CD4-positive, alpha-beta T cell (primary cell): ENCODE measurements at regions not wholly inside any gene's neighbourhood (a gene's known extent, or its start where the extent isn't known, plus 50 kb on each side); places are given as distances from the start of the nearest gene placed in this dataset.

Source experiments
- ATAC-seq: fragments of 200-7000 bp; cut with Tn5 transposase; one replicate; pipeline ENCODE4 v1.10.0; 2022; ENCODE audit warnings: mild to moderate bottlenecking; ENCODE audit not compliant: poor library complexity
- CTCF ChIA-PET: fragments of 350-600 bp; sonication (Branson Sonifier 250); formaldehyde crosslinking; loops from one replicate; lab custom pipeline; 2021; ENCODE audit warnings: antibody characterized with exemption, inconsistent platforms; lab: Charles Lee
- POLR2A ChIA-PET: fragments of 350-600 bp; sonication (Branson Sonifier 250); formaldehyde crosslinking; loops from one replicate; lab custom pipeline; 2021; ENCODE audit warnings: antibody characterized with exemption, inconsistent platforms; lab: Charles Lee
- DNase-seq, 14 experiments: peaks; one replicate each; pipeline ENCODE4 v3.0.0-alpha.2; 2013 to 2020; ENCODE audit warnings: mixed read lengths in 2 of 14
- H3K27ac ChIP-seq, 2 donors: one replicate each; pipeline versions ENCODE4 v1.5.1 to v1.7.0; 2013; ENCODE audit warnings: low read length in 2 of 2, low read depth in 1 of 2, mild to moderate bottlenecking in 1 of 2
- H3K27me3 ChIP-seq, 2 experiments: 1 replicate in 1 of 2; 2 replicates in 1 of 2; pipeline versions ENCODE4 v1.6.1 to v1.7.0; 2013; ENCODE audit warnings: low read length in 2 of 2, control low read depth in 1 of 2, mild to moderate bottlenecking in 1 of 2, moderate library complexity in 1 of 2; ENCODE audit not compliant: insufficient read depth in 2 of 2, control insufficient read depth in 1 of 2
- H3K36me3 ChIP-seq: one replicate; pipeline ENCODE4 v1.6.1; 2013; ENCODE audit warnings: low read length, control low read depth; ENCODE audit not compliant: insufficient read depth
- H3K4me1 ChIP-seq: one replicate; pipeline ENCODE4 v1.6.1; 2013; ENCODE audit warnings: low read length, control low read depth; ENCODE audit not compliant: insufficient read depth
- H3K4me3 ChIP-seq: one replicate; pipeline ENCODE4 v1.5.1; 2013; ENCODE audit warnings: mild to moderate bottlenecking, low read length, moderate library complexity
- H3K9me3 ChIP-seq, 2 experiments: 1 replicate in 1 of 2; 2 replicates in 1 of 2; pipeline versions ENCODE4 v1.6.1 to v1.7.0; 2013; ENCODE audit warnings: low read length in 2 of 2, mild to moderate bottlenecking in 2 of 2, control low read depth in 1 of 2, moderate library complexity in 1 of 2; ENCODE audit not compliant: control insufficient read depth in 1 of 2, insufficient read depth in 1 of 2
- H3K27ac Mint-ChIP-seq: one replicate; pipeline ENCODE4 v1.8.0; 2020; ENCODE audit warnings: mixed read lengths
- H3K27me3 Mint-ChIP-seq: one replicate; pipeline ENCODE4 v1.8.0; 2021; ENCODE audit warnings: mixed read lengths
- H3K36me3 Mint-ChIP-seq: one replicate; pipeline ENCODE4 v1.8.0; 2021; ENCODE audit warnings: low read depth, mixed read lengths
- H3K4me1 Mint-ChIP-seq: one replicate; pipeline ENCODE4 v1.8.0; 2021; ENCODE audit warnings: low read depth, mixed read lengths
- H3K4me3 Mint-ChIP-seq: one replicate; pipeline ENCODE4 v1.8.0; 2020; ENCODE audit warnings: mild to moderate bottlenecking, mixed read lengths
- H3K9me3 Mint-ChIP-seq: one replicate; pipeline ENCODE4 v1.8.0; 2020; ENCODE audit warnings: mixed read lengths
- intact Hi-C, 2 experiments: fragments of 100-400 bp; cut with DNase I in 1 of 2; cut with micrococcal nuclease in 1 of 2; formaldehyde crosslinking; loops; one replicate each; pipeline versions ENCODE4 v1.15.1 to v1.9.0; 2023 to 2025; cut with DNase I, micrococcal nuclease
- TF ChIP-seq, protein P1 (sequence below): fragments of 200-600 bp; IDR thresholded peaks from one replicate; pipeline ENCODE4 v1.8.0; 2022; ENCODE audit warnings: antibody characterized with exemption, mild to moderate bottlenecking

DNA sequence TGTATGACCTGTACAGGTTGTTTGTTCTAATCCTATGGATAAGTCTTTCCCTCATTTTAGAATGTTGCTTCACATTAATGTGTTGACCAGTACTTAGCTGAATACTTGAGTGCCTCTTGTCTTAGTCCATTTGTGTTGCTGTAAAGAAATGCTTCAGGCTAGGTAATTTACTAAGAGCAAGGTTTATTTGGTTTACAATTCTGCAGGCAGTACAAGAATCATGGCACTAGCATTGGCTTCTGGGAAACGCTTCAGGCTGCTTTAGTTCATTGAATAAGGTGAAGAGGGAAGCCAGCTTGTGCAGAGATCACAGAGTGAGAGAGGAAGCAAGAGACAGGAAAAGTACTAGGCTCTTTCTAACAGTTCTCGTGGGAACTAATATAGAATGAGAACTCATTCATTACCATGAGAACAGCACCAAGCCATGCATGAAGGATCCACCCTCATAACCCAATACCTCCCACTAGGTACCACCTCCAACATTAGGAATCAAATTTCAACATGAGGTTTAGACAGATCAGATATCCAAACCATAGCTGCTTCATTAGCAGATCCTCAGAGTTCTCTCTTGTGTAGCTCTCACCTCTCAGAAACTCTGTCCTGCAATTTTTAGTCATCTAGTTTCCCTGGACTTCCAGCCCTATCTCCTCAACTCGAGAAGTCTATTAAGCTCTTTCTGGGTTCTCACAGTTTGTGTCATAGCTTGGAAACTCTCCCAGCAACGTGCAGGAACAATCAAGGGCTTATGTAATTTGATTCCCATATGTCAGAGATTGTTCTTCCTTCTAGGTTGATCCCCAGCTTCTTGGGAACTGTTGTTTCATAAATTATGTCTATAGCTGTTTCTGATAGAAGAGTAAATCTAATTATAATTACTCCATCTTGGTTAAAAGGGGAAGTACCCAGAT is 2082.3 kb upstream of the CELF4 start:
- Mint-ChIP-seq H3K4me1 (no peaks in the 10 kb centered on the region), H3K36me3 (no peaks in the 10 kb centered on the region), H3K27me3 (no peaks in the 10 kb centered on the region), H3K27ac (no peak overlapping the region), H3K4me3 (no peak overlapping the region), H3K9me3 (no peaks in the 10 kb centered on the region)
- no peaks in the 10 kb centered on the region for H3K9me3 ChIP-seq
- ChIA-PET CTCF (no interaction called here), POLR2A (no interaction called here)
- H3K4me1 ChIP-seq: no peaks in the 10 kb centered on the region
- no peaks in the 10 kb centered on the region for H3K27me3 ChIP-seq
- H3K4me3 ChIP-seq: no peak overlapping the region
- no peak for ATAC-seq
- no peak for DNase-seq
- no peaks in the 10 kb centered on the region for H3K36me3 ChIP-seq
- TF ChIP-seq, protein P1, sequence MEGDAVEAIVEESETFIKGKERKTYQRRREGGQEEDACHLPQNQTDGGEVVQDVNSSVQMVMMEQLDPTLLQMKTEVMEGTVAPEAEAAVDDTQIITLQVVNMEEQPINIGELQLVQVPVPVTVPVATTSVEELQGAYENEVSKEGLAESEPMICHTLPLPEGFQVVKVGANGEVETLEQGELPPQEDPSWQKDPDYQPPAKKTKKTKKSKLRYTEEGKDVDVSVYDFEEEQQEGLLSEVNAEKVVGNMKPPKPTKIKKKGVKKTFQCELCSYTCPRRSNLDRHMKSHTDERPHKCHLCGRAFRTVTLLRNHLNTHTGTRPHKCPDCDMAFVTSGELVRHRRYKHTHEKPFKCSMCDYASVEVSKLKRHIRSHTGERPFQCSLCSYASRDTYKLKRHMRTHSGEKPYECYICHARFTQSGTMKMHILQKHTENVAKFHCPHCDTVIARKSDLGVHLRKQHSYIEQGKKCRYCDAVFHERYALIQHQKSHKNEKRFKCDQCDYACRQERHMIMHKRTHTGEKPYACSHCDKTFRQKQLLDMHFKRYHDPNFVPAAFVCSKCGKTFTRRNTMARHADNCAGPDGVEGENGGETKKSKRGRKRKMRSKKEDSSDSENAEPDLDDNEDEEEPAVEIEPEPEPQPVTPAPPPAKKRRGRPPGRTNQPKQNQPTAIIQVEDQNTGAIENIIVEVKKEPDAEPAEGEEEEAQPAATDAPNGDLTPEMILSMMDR: no peak
- no peak overlapping the region for H3K27ac ChIP-seq
- intact Hi-C loops: no loop called here

DNA sequence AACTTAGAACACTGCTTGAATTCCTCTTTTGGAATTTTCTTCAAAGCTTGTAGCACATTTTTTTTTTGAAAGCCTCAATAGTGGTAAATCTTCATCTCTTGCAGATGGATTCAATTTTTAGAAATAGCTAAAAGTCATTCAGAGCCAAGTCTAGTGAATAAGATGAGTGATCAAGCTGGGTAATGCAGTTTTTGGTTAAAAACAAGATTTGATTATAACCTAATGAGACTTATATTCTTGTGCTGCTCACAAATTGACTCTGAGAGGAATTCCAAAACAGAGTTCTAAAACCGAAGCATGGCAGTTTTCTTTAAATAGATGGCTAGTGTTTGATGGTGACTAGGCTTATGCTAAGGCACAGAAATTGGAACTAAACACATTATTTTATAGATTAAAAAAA is 2072.6 kb upstream of the CELF4 start:
- no peaks in the 10 kb centered on the region for H3K27me3 ChIP-seq
- no peaks in the 10 kb centered on the region for H3K4me1 ChIP-seq
- ATAC-seq: no peak
- CTCF ChIA-PET: no interaction called here
- Mint-ChIP-seq H3K4me1 (no peaks in the 10 kb centered on the region), H3K4me3 (no peak overlapping the region), H3K36me3 (no peaks in the 10 kb centered on the region), H3K9me3 (peaks cover 2% of the 10 kb centered on the region), H3K27me3 (no peaks in the 10 kb centered on the region), H3K27ac (no peak overlapping the region)
- intact Hi-C loops: no loop called here
- TF ChIP-seq, protein P1: no peak
- H3K27ac ChIP-seq: no peak overlapping the region
- no peak for DNase-seq
- POLR2A ChIA-PET: no interaction called here
- no peak overlapping the region for H3K4me3 ChIP-seq
- H3K36me3 ChIP-seq: no peaks in the 10 kb centered on the region
- H3K9me3 ChIP-seq: peaks cover 0 to 4% of the 10 kb centered on the region in 2 experiments

DNA sequence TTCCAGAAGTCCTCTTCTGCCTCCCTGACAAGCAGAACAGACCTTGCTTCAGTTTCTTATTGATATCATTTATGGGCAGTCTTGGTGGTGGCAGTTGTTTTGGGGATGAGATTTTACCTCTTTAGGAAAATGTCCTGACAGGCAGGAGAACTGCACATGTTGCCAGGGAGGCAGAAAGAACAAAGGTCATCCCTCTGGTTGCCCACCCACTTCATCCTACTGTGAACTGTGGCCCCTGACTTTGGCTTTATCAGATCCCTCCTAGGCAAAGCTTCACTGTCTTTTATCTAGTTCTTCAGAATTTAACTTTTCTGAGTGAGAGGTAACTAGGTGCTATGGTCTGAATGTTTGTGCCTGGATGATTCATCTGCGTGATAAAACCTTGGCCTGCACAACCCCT is 2071.3 kb upstream of the CELF4 start:
- Histone ChIP-seq H3K4me3 (no peak overlapping the region), H3K27me3 (no peaks in the 10 kb centered on the region), H3K9me3 (peaks cover 0 to 5% of the 10 kb centered on the region in 2 experiments), H3K27ac (no peak overlapping the region), H3K4me1 (no peaks in the 10 kb centered on the region), H3K36me3 (no peaks in the 10 kb centered on the region)
- DNase-seq (no peak), ATAC-seq (no peak)
- H3K4me1 Mint-ChIP-seq: no peaks in the 10 kb centered on the region
- POLR2A ChIA-PET: no interaction called here
- H3K4me3 Mint-ChIP-seq: no peak overlapping the region
- intact Hi-C loops: no loop called here
- CTCF ChIA-PET: no interaction called here
- no peaks in the 10 kb centered on the region for H3K27me3 Mint-ChIP-seq
- TF ChIP-seq, protein P1: no peak
- no peaks in the 10 kb centered on the region for H3K36me3 Mint-ChIP-seq
- peaks cover 2% of the 10 kb centered on the region for H3K9me3 Mint-ChIP-seq
- no peak overlapping the region for H3K27ac Mint-ChIP-seq
